Endothelial cell (in vitro differentiated cells): ENCODE measurements at regions not wholly inside any gene's neighbourhood (a gene's known extent, or its start where the extent isn't known, plus 50 kb on each side); places are given as distances from the start of the nearest gene placed in this dataset.
"Not testable (repeated sequence)": the region's sequence is repeated elsewhere in the genome, so short reads cannot be mapped to it uniquely, and the experiment has no call there.

Experiments
- DNase-seq: peaks from one replicate; pipeline ENCODE4 v3.0.0; 2021; ENCODE audit warnings: low spot score
- H3K27ac Mint-ChIP-seq: one replicate; pipeline ENCODE4 v1.8.0; 2021; ENCODE audit warnings: mixed read lengths, inconsistent platforms; ENCODE audit not compliant: unreplicated experiment
- H3K27me3 Mint-ChIP-seq: one replicate; pipeline ENCODE4 v1.8.0; 2021; ENCODE audit warnings: mild to moderate bottlenecking, moderate library complexity, mixed read lengths, inconsistent platforms; ENCODE audit not compliant: unreplicated experiment
- H3K36me3 Mint-ChIP-seq: one replicate; pipeline ENCODE4 v1.8.0; 2021; ENCODE audit warnings: mild to moderate bottlenecking, low read depth, mixed read lengths, inconsistent platforms; ENCODE audit not compliant: unreplicated experiment
- H3K4me1 Mint-ChIP-seq: one replicate; pipeline ENCODE4 v1.8.0; 2021; ENCODE audit warnings: mild to moderate bottlenecking, mixed read lengths, inconsistent platforms; ENCODE audit not compliant: unreplicated experiment
- H3K4me3 Mint-ChIP-seq: one replicate; pipeline ENCODE4 v1.8.0; 2021; ENCODE audit warnings: mild to moderate bottlenecking, mixed read lengths, inconsistent platforms; ENCODE audit not compliant: unreplicated experiment
- H3K9me3 Mint-ChIP-seq: one replicate; pipeline ENCODE4 v1.8.0; 2021; ENCODE audit warnings: mixed read lengths, inconsistent platforms; ENCODE audit not compliant: unreplicated experiment
- TF ChIP-seq, protein P1 (sequence below): fragments of 200-600 bp; sonication (generic); IDR thresholded peaks from one replicate; pipeline ENCODE4 v1.5.0; 2021; ENCODE audit warnings: antibody characterized with exemption; ENCODE audit not compliant: unreplicated experiment

DNA sequence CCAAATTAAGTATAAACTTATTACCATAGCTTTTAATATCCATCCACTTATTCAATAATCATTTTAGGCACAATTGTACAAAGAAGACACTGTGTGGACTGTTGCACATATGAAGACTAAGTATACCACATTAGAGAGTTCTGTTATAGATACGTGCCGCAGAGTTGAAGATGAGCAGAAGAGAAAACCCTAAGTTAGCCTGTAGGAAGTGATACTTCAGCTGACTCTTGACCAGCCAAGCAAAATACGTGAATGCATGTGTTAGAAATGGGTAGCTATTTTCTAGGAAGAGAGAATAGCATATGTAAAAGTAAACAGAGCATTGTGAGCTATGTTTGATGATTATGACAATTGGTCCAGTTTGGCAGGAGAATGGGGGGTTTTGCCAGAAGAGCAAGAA is 272.0 kb upstream of the ATP11B start:
- no peaks in the 10 kb centered on the region for H3K9me3 Mint-ChIP-seq
- H3K27ac Mint-ChIP-seq, result no peak overlapping the region
- no peaks in the 10 kb centered on the region for H3K4me1 Mint-ChIP-seq
- H3K4me3 Mint-ChIP-seq, result no peak overlapping the region
- TF ChIP-seq, protein P1, sequence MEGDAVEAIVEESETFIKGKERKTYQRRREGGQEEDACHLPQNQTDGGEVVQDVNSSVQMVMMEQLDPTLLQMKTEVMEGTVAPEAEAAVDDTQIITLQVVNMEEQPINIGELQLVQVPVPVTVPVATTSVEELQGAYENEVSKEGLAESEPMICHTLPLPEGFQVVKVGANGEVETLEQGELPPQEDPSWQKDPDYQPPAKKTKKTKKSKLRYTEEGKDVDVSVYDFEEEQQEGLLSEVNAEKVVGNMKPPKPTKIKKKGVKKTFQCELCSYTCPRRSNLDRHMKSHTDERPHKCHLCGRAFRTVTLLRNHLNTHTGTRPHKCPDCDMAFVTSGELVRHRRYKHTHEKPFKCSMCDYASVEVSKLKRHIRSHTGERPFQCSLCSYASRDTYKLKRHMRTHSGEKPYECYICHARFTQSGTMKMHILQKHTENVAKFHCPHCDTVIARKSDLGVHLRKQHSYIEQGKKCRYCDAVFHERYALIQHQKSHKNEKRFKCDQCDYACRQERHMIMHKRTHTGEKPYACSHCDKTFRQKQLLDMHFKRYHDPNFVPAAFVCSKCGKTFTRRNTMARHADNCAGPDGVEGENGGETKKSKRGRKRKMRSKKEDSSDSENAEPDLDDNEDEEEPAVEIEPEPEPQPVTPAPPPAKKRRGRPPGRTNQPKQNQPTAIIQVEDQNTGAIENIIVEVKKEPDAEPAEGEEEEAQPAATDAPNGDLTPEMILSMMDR, result no peak
- H3K27me3 Mint-ChIP-seq, result peaks cover 2% of the 10 kb centered on the region
- no peaks in the 10 kb centered on the region for H3K36me3 Mint-ChIP-seq
- DNase-seq, result no peak

DNA sequence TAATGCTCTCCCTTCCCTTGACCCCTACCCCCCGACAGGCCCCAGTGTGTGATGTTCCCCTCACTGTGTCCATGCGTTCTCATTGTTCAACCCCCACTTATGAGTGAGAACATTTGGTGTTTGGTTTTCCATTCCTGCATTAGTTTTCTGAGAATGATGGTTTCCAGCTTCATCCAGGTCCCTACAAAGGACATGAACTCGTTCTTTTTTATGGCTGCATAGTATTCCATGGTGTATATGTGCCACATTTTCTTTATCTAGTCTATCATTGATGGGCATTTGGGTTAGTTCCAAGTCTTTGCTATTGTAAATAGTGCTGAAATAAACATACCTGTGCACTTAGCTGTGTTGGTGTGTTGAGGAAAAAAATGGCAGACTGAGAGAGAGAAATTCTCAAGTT is 269.9 kb upstream of the ATP11B start:
- H3K9me3 Mint-ChIP-seq, DNase-seq, H3K27me3 Mint-ChIP-seq, H3K4me1 Mint-ChIP-seq, H3K27ac Mint-ChIP-seq, H3K36me3 Mint-ChIP-seq, H3K4me3 Mint-ChIP-seq: not testable (repeated sequence)

DNA sequence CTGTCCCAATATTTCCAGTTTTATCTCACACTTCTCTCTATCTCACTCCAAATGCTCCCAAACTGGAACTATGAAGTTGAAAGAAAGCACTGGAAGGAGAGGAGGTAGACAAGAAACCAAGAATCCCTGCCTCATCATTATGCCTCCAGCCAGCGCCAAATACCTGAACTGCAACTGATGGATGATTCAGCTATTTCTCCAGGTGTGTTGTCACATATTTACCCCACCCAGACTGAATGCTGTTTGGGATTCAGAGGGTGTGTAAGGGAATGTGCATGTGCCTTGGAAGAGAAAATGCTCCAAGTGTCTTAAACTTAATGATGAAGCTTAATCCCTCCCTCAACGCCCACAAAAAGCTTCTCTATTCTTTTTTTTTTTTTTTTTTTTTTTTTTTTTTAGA is 269.5 kb upstream of the ATP11B start:
- Mint-ChIP-seq H3K4me3 (no peak overlapping the region), H3K27ac (no peak overlapping the region), H3K9me3 (no peaks in the 10 kb centered on the region), H3K36me3 (no peaks in the 10 kb centered on the region), H3K27me3 (peaks cover 3% of the 10 kb centered on the region), H3K4me1 (peaks cover 10% of the 10 kb centered on the region)
- DNase-seq, result no peak
- TF ChIP-seq, protein P1, result no peak

DNA sequence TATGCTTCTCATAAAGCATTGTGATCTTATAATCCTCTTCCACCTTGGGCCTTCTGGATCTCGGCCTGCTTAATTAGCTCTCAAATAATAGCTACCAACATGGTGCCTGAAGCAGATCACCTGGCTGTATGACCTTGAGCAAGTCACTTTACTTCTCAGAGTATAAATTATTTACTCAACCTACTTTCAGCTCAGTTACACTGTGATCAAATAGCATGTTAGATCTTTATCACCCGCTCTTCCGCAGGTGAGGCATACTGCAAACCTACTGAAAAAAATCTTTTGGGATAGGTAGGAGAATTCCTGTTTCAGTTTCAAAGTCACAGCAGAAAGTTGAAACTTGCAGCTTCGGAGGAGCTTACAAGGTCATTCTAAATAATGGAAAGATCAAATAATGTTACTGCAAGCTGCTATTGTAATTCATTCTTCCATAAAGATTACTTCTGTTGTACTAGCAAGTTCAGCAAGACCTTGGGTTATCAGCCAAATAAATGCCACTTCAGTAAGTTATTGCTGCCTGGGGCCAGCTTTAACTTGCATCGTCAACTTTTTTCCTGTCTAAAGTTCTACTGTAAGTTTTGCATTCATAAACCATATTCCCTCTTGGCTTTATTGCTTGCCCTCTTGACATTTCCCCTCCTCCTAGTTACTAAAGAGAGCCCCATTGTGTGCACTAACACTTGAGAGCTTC is 268.4 kb upstream of the ATP11B start:
- no peaks in the 10 kb centered on the region for H3K36me3 Mint-ChIP-seq
- H3K4me3 Mint-ChIP-seq, result no peak overlapping the region
- H3K27ac Mint-ChIP-seq, result no peak overlapping the region
- H3K9me3 Mint-ChIP-seq, result no peaks in the 10 kb centered on the region
- peaks cover 3% of the 10 kb centered on the region for H3K27me3 Mint-ChIP-seq
- TF ChIP-seq, protein P1, result no peak
- DNase-seq, result no peak
- peaks cover 10% of the 10 kb centered on the region for H3K4me1 Mint-ChIP-seq

DNA sequence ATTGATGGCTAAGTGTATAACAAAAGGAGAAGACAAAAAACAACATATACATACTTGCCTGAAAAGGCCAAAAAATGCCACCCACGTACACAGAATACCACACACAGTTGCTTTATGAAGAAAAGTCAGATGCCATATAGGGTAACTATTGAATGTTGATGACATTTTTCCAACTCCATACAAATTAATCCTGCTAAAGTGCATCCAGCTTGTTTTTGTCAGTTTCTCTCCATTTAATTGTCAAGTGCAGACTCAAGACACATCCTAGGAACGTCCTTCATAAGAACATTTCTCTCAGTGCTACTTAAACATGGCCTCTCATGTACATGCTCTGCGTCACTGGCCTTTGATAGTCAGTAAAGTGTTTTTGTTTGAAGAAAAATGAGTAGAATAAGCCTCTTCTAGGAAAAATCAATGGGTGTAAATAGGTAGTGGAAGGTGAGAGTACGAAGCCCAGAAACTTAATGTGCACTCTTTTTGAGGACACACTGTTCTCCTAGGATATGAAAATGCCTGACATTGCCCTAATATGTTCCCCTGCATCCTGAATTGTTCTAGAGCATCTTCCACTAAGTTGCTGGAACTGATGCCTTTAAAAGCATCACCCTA is 267.4 kb upstream of the ATP11B start:
- H3K4me1 Mint-ChIP-seq, result peaks cover 10% of the 10 kb centered on the region
- peaks cover 3% of the 10 kb centered on the region for H3K27me3 Mint-ChIP-seq
- H3K36me3 Mint-ChIP-seq, result no peaks in the 10 kb centered on the region
- no peak overlapping the region for H3K4me3 Mint-ChIP-seq
- no peaks in the 10 kb centered on the region for H3K9me3 Mint-ChIP-seq
- TF ChIP-seq, protein P1, result no peak
- H3K27ac Mint-ChIP-seq, result no peak overlapping the region
- DNase-seq, result no peak
